NCI-H460 (cell line): ENCODE measurements at regions not wholly inside any gene's neighbourhood (a gene's known extent, or its start where the extent isn't known, plus 50 kb on each side); places are given as distances from the start of the nearest gene placed in this dataset.

Experiments used
- DNase-seq: peaks from one replicate; pipeline ENCODE4 v3.0.0-alpha.2; 2016; ENCODE audit warnings: low read depth; ENCODE audit errors: extremely low read depth

- DNase-seq = no peak
Measured at GRCh38 chr6:149211046-149211571, 106.4 kb upstream of the TAB2 start.

- no peak for DNase-seq
Measured at GRCh38 chr6:149212206-149212605, 105.3 kb upstream of the TAB2 start.

GRCh38 chr6:149212892-149213801 lies 104.4 kb upstream of the TAB2 start:
- DNase-seq = no peak

- no peak for DNase-seq
Measured at GRCh38 chr6:149213829-149214228, 103.7 kb upstream of the TAB2 start.

DNA sequence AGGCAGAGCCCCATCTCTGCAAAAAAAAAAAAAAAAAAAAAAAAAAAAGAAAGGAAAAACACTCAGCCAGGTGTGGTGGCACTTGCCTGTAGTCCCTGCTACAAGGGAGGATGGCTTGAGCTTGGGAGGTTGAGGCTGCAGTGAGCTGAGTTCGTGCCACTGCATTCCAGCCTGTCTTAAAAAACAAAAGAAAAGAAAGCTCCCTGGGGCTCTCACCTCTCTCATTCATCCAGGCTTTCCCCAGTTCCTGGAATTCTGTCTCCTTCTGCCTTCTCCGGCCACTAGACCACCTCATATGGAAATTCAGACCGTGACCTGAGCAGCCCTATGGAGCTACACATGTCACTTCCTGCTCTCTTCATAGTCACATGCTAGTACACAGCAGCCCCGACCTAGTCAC lies 101.1 kb upstream of the TAB2 start:
- no peak for DNase-seq

- no peak for DNase-seq
Measured at GRCh38 chr6:149217466-149217888, 100.0 kb upstream of the TAB2 start.

GRCh38 chr6:149218471-149218870 lies 99.0 kb upstream of the TAB2 start:
- no peak for DNase-seq

GRCh38 chr6:149218915-149219314 lies 98.6 kb upstream of the TAB2 start:
- DNase-seq = no peak

DNA sequence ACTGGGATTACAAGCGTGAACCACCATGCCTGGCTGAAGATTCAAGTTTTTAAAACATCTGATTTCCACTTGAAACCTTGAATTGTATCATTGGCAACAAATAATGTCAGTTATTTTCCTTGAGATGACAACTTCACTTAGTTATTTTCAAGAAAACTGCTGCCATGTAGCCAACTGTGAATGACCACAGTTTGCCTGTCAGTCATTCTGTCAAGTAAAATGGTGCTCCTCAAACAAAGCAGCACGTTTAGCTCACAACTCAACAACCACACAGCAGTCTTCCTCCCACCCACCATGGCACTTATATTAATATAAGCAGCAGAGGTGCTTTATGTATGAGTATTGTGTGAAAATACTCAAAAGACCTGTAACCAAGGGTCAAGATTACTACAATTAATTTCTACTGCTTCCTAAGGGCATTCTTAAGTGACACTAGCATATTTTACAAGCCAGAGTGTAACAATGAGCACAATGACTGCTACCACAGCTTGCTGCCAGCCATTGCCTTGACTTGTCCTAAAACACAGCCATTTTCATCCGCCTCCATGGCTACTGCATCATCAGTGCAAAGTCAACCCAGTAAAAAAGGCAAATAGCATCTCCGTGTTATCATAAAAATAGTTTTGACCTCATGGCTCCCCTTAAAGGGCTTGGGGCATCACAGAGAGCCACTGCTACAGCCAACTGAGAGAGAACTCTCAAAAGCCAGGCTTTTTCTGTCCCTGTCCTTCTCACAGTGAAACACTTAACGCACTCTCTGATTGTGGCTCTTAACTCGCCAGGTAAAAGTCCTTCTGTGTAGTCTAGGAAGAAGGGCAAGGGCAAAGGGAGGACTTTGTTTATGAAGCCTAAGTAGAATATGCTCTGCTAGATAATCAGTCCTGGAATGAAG lies 96.4 kb upstream of the TAB2 start:
- DNase-seq = no peak

GRCh38 chr6:149221774-149222070 lies 95.8 kb upstream of the TAB2 start:
- no peak for DNase-seq

- DNase-seq = no peak
Measured at GRCh38 chr6:149223120-149223903, 94.2 kb upstream of the TAB2 start.

GRCh38 chr6:149223904-149224351 lies 93.6 kb upstream of the TAB2 start:
- DNase-seq = no peak

- no peak for DNase-seq
Measured at GRCh38 chr6:149224399-149224798, 93.1 kb upstream of the TAB2 start.

DNA sequence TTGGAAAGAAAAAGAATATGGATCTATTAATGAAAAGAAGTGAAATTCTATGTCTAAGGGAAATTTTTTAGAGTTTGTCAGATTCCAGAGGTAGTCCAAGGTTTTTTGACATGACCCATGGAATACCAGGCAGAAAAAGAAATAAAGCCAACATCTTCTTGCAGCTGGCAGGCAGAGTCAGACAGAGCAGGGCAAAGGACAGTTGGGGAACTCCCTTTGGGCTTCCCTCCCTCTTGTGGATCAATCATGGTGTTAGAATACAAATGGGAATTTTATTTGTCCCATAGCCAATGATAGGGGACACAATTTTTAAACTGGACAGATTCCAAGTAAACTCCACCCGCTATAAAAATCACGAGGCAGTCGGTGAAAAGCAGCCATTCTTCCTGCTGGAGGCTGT lies 92.1 kb upstream of the TAB2 start:
- DNase-seq = no peak

GRCh38 chr6:149225946-149226345 lies 91.6 kb upstream of the TAB2 start:
- no peak for DNase-seq

- DNase-seq = no peak
Measured at GRCh38 chr6:149227796-149228195, 89.7 kb upstream of the TAB2 start.

DNA sequence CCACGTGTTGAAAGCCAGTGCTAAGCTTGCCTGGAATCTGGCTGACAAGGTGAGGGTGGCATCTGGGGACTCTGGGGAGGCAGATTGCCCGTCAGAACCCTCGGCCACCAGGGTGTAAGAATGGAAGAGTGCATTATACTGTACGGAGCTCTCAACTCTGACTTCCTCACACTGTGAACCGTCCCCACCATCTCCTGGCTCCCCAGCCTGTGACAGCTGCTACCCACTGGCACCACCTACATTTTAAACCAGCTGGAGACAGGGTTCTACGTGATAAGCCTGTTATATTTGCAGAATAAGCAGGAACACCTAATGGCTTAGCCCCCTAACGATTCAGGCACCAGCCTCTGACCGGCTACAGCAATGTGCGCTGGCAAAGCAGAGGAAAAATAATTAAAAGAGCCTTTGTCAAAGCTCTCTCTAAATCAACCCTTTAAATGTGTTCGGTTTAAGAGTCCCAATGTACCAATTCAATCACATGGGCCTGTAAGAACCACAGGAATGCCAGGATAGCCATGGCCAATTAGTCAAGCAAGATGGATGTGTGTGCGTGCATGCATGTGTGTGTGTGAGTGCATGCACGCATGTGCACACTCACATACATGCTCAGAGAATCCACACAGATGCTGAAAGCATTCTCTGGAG lies 89.1 kb upstream of the TAB2 start:
- DNase-seq = no peak

- no peak for DNase-seq
Measured at GRCh38 chr6:149229096-149229495, 88.4 kb upstream of the TAB2 start.

DNA sequence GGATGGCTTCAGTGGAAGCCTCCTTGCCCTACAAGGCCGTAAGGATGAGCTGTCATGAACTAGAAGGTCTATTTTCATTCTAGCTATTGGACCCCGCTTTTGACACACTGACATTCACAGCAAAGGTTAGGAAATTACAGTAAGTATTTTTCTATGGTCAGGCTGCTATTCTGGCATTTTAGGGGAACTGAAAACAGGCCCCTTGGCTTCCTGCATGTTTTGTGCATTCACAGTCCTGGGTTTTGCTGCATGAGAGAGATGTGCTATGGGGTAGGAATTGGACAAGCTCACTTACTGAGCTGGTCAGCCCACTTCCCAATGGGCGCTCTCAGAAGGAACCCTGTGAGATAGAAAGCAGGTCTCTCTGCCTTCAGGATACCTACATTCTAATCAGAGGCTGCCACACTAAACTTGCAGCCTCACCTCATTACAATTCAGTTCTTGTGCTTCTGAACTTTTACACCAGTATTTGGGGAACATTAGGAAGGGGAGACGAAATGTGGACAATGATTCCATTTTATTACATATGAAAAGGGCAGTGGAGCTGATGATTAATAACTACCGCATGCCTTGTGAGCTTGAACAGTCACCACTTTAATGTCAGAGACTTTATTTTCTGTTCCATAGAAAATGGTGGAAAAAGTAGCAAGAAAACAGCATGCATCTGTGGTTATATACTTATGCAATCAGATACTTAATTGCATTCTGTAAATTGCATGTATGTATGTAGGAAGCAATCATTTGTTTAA lies 86.6 kb upstream of the TAB2 start:
- no peak for DNase-seq

DNA sequence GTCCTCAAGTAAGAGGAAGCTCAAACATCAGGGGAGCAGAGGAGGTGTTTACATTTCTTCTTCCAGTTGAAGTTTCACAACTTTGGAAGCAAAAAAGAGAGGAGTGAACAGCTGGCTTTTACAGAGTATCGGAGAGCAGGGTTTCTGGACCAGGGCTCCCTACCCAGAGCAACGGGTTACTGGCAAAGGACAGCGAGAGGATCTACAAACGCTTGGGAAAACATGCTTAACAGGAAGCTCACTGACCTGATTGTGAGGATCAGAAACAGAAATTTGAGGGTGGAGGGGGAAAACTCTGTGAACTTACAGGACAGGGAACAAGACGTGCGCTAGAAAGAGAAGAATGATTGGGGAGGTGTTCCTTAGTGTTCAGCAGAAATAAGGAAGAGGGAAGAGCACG lies 85.7 kb upstream of the TAB2 start:
- DNase-seq = no peak
